ENCODE measurements at regions not wholly inside any gene's neighbourhood (a gene's known extent, or its start where the extent isn't known, plus 50 kb on each side); places are given as distances from the start of the nearest gene placed in this dataset.

GRCh38 chr2:8576525-8577167 lies 105.2 kb upstream of the ID2 start:
- DNase-seq: peak; percentile 60

- DNase-seq: no peak
Observed at GRCh38 chr2:8577573-8577972, 104.3 kb upstream of the ID2 start.

GRCh38 chr2:8578335-8579244 lies 103.3 kb upstream of the ID2 start:
- no peak for DNase-seq

GRCh38 chr2:8579485-8580085 lies 102.3 kb upstream of the ID2 start:
- no peak for DNase-seq

- no peak for DNase-seq
Observed at GRCh38 chr2:8580316-8581233, 101.3 kb upstream of the ID2 start.

- DNase-seq: no peak
Observed at GRCh38 chr2:8581234-8581561, 100.7 kb upstream of the ID2 start.

- no peak for DNase-seq
Observed at GRCh38 chr2:8581601-8582041, 100.2 kb upstream of the ID2 start.

GRCh38 chr2:8582191-8582590 lies 99.7 kb upstream of the ID2 start:
- DNase-seq: no peak

- DNase-seq: no peak
Observed at GRCh38 chr2:8582651-8583399, 99.0 kb upstream of the ID2 start.

- DNase-seq: peak; percentile 93
Observed at GRCh38 chr2:8583400-8584173, 98.3 kb upstream of the ID2 start.

GRCh38 chr2:8584174-8585066 lies 97.4 kb upstream of the ID2 start:
- no peak for DNase-seq

GRCh38 chr2:8586457-8587051 lies 95.3 kb upstream of the ID2 start:
- no peak for DNase-seq

- no peak for DNase-seq
Observed at GRCh38 chr2:8587251-8587791, 94.5 kb upstream of the ID2 start.

GRCh38 chr2:8587920-8588830 lies 93.7 kb upstream of the ID2 start:
- DNase-seq: no peak

- no peak for DNase-seq
Observed at GRCh38 chr2:8588831-8589191, 93.0 kb upstream of the ID2 start.

GRCh38 chr2:8589721-8590120 lies 92.1 kb upstream of the ID2 start:
- no peak for DNase-seq

GRCh38 chr2:8590938-8591337 lies 90.9 kb upstream of the ID2 start:
- no peak for DNase-seq

GRCh38 chr2:8592736-8593135 lies 89.1 kb upstream of the ID2 start:
- no peak for DNase-seq

GRCh38 chr2:8593243-8593642 lies 88.6 kb upstream of the ID2 start:
- no peak for DNase-seq
